Brain microvascular endothelial cell (primary cell): ENCODE measurements at regions not wholly inside any gene's neighbourhood (a gene's known extent, or its start where the extent isn't known, plus 50 kb on each side); places are given as distances from the start of the nearest gene placed in this dataset.

ENCODE experiments used
- DNase-seq: peaks from one replicate; pipeline ENCODE4 v3.0.0-alpha.2; 2020
- H3K27ac ChIP-seq: fragments of 250-450 bp; sonication (Bioruptor Pico); 2 replicates; pipeline ENCODE4 v1.5.1; 2020; ENCODE audit warnings: mild to moderate bottlenecking, moderate library complexity
- H3K27me3 ChIP-seq: fragments of 250-450 bp; sonication (Bioruptor Pico); replicated peaks from 2 replicates; pipeline ENCODE4 v1.5.1; 2020; ENCODE audit warnings: mild to moderate bottlenecking
- H3K36me3 ChIP-seq: fragments of 250-450 bp; sonication (Bioruptor Pico); replicated peaks from 2 replicates; pipeline ENCODE4 v1.5.1; 2020; ENCODE audit warnings: mild to moderate bottlenecking
- H3K4me3 ChIP-seq: 2 replicates; pipeline ENCODE4 v1.5.1; 2011; ENCODE audit warnings: low read depth, mild to moderate bottlenecking, control low read depth, low read length, moderate library complexity
- CTCF ChIP-seq: IDR thresholded peaks from 2 replicates; pipeline ENCODE4 v1.5.1; 2011; ENCODE audit warnings: low read depth, mild to moderate bottlenecking, moderate library complexity, low read length, control low read depth, inconsistent platforms; ENCODE audit errors: missing control alignments
- in situ Hi-C: cut with HindIII; loops from 2 replicates; pipeline ENCODE4 v1.10.0; 2017; ENCODE audit warnings: low sequenced_read_pairs, low pct_ligation_motif_present

- TF ChIP-seq CTCF = no peak
- Histone ChIP-seq H3K27me3 (no peaks in the 10 kb centered on the region), H3K4me3 (no peak overlapping the region), H3K36me3 (no peaks in the 10 kb centered on the region), H3K27ac (no peak overlapping the region)
- in situ Hi-C loops = no loop called here
- no peak for DNase-seq
Measured at GRCh38 chr10:3605882-3606281, 179.1 kb downstream of the KLF6 start.

- no peak for TF ChIP-seq CTCF
- Histone ChIP-seq H3K27me3 (no peaks in the 10 kb centered on the region), H3K36me3 (no peaks in the 10 kb centered on the region), H3K4me3 (no peak overlapping the region), H3K27ac (no peak overlapping the region)
- no peak for DNase-seq
- in situ Hi-C loops = no loop called here
Measured at GRCh38 chr10:3595736-3596135, 189.3 kb downstream of the KLF6 start.

- Histone ChIP-seq H3K27me3 (no peaks in the 10 kb centered on the region), H3K4me3 (no peak overlapping the region), H3K36me3 (no peaks in the 10 kb centered on the region), H3K27ac (no peak overlapping the region)
- in situ Hi-C loops = no loop called here
- DNase-seq = no peak
- TF ChIP-seq CTCF = no peak
Measured at GRCh38 chr10:3593611-3594010, 191.4 kb downstream of the KLF6 start.

- Histone ChIP-seq H3K27ac (no peak overlapping the region), H3K4me3 (no peak overlapping the region), H3K36me3 (no peaks in the 10 kb centered on the region), H3K27me3 (no peaks in the 10 kb centered on the region)
- no peak for TF ChIP-seq CTCF
- DNase-seq = no peak
- in situ Hi-C loops = no loop called here
Measured at GRCh38 chr10:3592424-3592823, 192.6 kb downstream of the KLF6 start.

GRCh38 chr10:3588816-3589215 is 196.2 kb downstream of the KLF6 start:
- DNase-seq = no peak
- Histone ChIP-seq H3K27ac (no peak overlapping the region), H3K4me3 (no peak overlapping the region), H3K36me3 (no peaks in the 10 kb centered on the region), H3K27me3 (no peaks in the 10 kb centered on the region)
- in situ Hi-C loops = no loop called here
- no peak for TF ChIP-seq CTCF

- Histone ChIP-seq H3K27me3 (no peaks in the 10 kb centered on the region), H3K36me3 (no peaks in the 10 kb centered on the region), H3K27ac (no peak overlapping the region), H3K4me3 (no peak overlapping the region)
- in situ Hi-C loops = no loop called here
- no peak for DNase-seq
- TF ChIP-seq CTCF = no peak
Measured at GRCh38 chr10:3588346-3588745, 196.7 kb downstream of the KLF6 start.
